Hepatocyte (in vitro differentiated cells): ENCODE measurements at regions not wholly inside any gene's neighbourhood (a gene's known extent, or its start where the extent isn't known, plus 50 kb on each side); places are given as distances from the start of the nearest gene placed in this dataset.

Experiments used
- DNase-seq: peaks from one replicate; pipeline ENCODE4 v3.0.0-alpha.2; 2016; ENCODE audit warnings: low spot score
- H2AFZ ChIP-seq: fragments of 200-600 bp; sonication (generic); 2 replicates; pipeline ENCODE4 v1.6.0; 2016; ENCODE audit warnings: antibody characterized with exemption, mild to moderate bottlenecking
- H3K27ac ChIP-seq: fragments of 200-600 bp; sonication (generic); 2 replicates; pipeline ENCODE4 v1.5.1; 2016; ENCODE audit warnings: mild to moderate bottlenecking
- H3K27me3 ChIP-seq: fragments of 200-600 bp; sonication (generic); 2 replicates; pipeline ENCODE4 v1.6.1; 2016
- H3K36me3 ChIP-seq: fragments of 200-600 bp; sonication (generic); replicated peaks from 2 replicates; pipeline ENCODE4 v1.5.1; 2016; ENCODE audit warnings: low read depth; ENCODE audit not compliant: insufficient read depth
- H3K4me1 ChIP-seq: fragments of 200-600 bp; sonication (generic); 2 replicates; pipeline ENCODE4 v1.5.1; 2016; ENCODE audit warnings: mild to moderate bottlenecking, moderate library complexity; ENCODE audit not compliant: insufficient read depth
- H3K4me2 ChIP-seq: fragments of 200-600 bp; sonication (generic); 2 replicates; pipeline ENCODE4 v1.6.0; 2016
- H3K4me3 ChIP-seq: fragments of 200-600 bp; sonication (generic); 2 replicates; pipeline ENCODE4 v1.5.1; 2016; ENCODE audit warnings: mild to moderate bottlenecking
- H3K79me2 ChIP-seq: fragments of 200-600 bp; sonication (generic); 2 replicates; pipeline ENCODE4 v1.6.0; 2017; ENCODE audit warnings: mild to moderate bottlenecking
- H3K9me2 ChIP-seq: fragments of 200-600 bp; sonication (generic); replicated peaks from 2 replicates; pipeline ENCODE4 v1.6.0; 2017; ENCODE audit warnings: mild to moderate bottlenecking; ENCODE audit not compliant: insufficient read depth
- H3K9me3 ChIP-seq: fragments of 200-600 bp; sonication (generic); 2 replicates; pipeline ENCODE4 v1.5.1; 2016; ENCODE audit warnings: low read depth, mild to moderate bottlenecking
- H4K20me1 ChIP-seq: fragments of 200-600 bp; sonication (generic); 2 replicates; pipeline ENCODE4 v1.6.0; 2016; ENCODE audit warnings: mild to moderate bottlenecking; ENCODE audit not compliant: insufficient read depth, poor library complexity, severe bottlenecking
- EZH2 ChIP-seq: fragments of 200-600 bp; sonication (generic); IDR thresholded peaks from 2 replicates; pipeline ENCODE4 v1.6.1; 2016; ENCODE audit warnings: antibody characterized with exemption, mild to moderate bottlenecking, borderline replicate concordance
- EZH2phosphoT487 ChIP-seq: fragments of 200-600 bp; sonication (generic); IDR thresholded peaks from one replicate; pipeline ENCODE4 v1.6.1; 2018; ENCODE audit warnings: antibody characterized with exemption, mild to moderate bottlenecking, low read depth, moderate library complexity; ENCODE audit not compliant: unreplicated experiment, severe bottlenecking
- WGBS: methylation state at CpG from one replicate; pipeline ENCODE4 v1.1.6; 2016; ENCODE audit warnings: low lambda C conversion rate; ENCODE audit errors: missing lambda C conversion rate; 5-methylcytosine and 5-hydroxymethylcytosine counted together
- TF ChIP-seq, protein P1 (sequence below): fragments of 200-600 bp; sonication (generic); IDR thresholded peaks from 2 replicates; pipeline ENCODE4 v1.5.1; 2016; ENCODE audit warnings: antibody characterized with exemption, mild to moderate bottlenecking; ENCODE audit not compliant: poor library complexity

DNA sequence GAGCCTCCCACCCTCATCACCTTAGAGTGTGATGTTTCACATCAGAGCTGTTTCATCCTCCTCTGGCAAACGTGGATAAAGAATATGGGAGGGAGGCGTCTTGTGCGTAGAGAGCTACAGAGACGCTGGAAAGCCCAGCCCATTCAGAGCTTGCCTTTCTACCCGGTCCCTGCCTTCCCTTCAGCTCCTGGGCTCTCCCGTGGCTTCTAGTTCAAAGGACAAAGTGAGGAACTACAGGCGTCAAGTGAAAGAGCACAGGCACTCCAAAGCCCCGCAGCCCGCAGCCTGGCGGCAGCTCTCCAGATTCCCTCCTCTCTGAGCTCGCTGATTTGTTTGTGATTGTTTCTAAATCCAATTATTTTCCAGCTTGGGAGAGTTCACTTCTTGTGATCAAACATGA is 197.1 kb upstream of the IGF1R start:
- H3K4me3 ChIP-seq = no peak overlapping the region
- H3K36me3 ChIP-seq = no peaks in the 10 kb centered on the region
- no peaks in the 10 kb centered on the region for H3K79me2 ChIP-seq
- H3K4me1 ChIP-seq = no peaks in the 10 kb centered on the region
- no peaks in the 10 kb centered on the region for H3K27me3 ChIP-seq
- no peaks in the 10 kb centered on the region for H4K20me1 ChIP-seq
- WGBS = 65% methylated on average over 11 of the region's 11 CpGs
- TF ChIP-seq EZH2phosphoT487 = no peak
- no peak for TF ChIP-seq EZH2
- TF ChIP-seq, protein P1, sequence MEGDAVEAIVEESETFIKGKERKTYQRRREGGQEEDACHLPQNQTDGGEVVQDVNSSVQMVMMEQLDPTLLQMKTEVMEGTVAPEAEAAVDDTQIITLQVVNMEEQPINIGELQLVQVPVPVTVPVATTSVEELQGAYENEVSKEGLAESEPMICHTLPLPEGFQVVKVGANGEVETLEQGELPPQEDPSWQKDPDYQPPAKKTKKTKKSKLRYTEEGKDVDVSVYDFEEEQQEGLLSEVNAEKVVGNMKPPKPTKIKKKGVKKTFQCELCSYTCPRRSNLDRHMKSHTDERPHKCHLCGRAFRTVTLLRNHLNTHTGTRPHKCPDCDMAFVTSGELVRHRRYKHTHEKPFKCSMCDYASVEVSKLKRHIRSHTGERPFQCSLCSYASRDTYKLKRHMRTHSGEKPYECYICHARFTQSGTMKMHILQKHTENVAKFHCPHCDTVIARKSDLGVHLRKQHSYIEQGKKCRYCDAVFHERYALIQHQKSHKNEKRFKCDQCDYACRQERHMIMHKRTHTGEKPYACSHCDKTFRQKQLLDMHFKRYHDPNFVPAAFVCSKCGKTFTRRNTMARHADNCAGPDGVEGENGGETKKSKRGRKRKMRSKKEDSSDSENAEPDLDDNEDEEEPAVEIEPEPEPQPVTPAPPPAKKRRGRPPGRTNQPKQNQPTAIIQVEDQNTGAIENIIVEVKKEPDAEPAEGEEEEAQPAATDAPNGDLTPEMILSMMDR = no peak
- no peak overlapping the region for H3K27ac ChIP-seq
- no peak for DNase-seq
- H2AFZ ChIP-seq = no peak overlapping the region
- no peak overlapping the region for H3K4me2 ChIP-seq
- no peaks in the 10 kb centered on the region for H3K9me2 ChIP-seq
- H3K9me3 ChIP-seq = no peaks in the 10 kb centered on the region

DNA sequence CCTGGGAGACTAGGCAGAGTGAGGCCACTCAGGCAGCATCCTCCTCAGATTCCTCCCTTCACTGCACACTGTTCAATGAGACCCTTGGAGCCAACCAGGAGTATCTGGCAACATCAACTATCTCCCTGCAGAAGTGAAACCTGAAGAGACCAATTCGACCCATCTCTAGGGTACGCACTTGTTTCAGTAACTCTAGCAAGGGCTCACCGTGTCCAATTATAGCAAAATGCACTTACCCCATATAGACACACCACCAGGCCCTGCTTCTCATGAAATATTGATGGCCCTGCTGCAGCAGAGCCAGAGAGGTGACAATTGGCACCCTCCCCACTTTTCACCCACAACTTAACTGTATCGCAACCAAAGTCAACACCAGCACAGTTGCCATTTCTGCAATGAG is 196.1 kb upstream of the IGF1R start:
- H4K20me1 ChIP-seq = no peaks in the 10 kb centered on the region
- H3K27me3 ChIP-seq = no peaks in the 10 kb centered on the region
- no peaks in the 10 kb centered on the region for H3K79me2 ChIP-seq
- H3K9me3 ChIP-seq = no peaks in the 10 kb centered on the region
- H3K36me3 ChIP-seq = no peaks in the 10 kb centered on the region
- H3K9me2 ChIP-seq = no peaks in the 10 kb centered on the region
- no peak overlapping the region for H3K27ac ChIP-seq
- no peak for DNase-seq
- H3K4me1 ChIP-seq = no peaks in the 10 kb centered on the region
- H2AFZ ChIP-seq = no peak overlapping the region
- WGBS = 97% methylated on average over 4 of the region's 4 CpGs
- H3K4me2 ChIP-seq = no peak overlapping the region
- TF ChIP-seq, protein P1 = no peak
- TF ChIP-seq EZH2phosphoT487 = no peak
- no peak for TF ChIP-seq EZH2
- H3K4me3 ChIP-seq = no peak overlapping the region

DNA sequence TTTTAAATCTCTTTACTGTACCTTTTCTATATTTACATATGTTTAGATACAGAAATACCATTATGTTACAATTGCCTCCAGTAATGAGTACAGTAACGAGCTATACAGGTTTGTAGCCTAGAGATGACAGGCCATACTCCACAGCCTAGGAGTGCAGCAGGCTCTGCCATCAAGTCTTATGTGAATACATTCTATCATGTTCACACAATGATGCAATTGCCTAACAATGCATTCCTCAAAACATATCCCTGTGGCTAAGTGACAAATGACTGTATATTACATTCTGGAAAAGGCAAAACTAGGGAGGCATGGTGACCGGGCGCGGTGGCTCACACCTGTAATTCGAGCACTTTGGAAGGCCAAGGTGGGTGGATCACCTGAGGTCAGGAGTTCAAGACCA is 192.4 kb upstream of the IGF1R start:
- Histone ChIP-seq H3K27ac (no peak overlapping the region), H3K27me3 (peaks cover 6% of the 10 kb centered on the region)
- TF ChIP-seq, protein P1 = no peak
- TF ChIP-seq EZH2 (no peak), EZH2phosphoT487 (no peak)

DNA sequence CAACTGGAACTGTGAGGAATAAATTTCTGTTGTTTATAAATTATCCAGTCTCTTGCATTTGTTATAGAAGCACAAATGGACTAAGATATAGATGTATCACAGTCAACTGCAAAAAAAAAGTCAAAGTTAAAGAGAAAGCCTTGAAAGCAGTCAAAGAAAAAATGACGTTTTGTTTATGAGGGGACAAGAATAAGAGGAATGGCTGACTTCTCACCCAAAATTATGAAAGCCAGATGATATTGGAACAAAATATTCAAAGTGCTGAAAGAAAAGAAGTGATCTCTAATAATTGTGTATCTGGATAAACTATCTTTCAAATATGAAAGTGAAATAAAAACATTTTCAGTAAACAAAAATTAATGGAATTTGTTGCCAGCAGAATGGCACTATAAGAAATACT is 171.8 kb upstream of the IGF1R start:
- Histone ChIP-seq H3K27ac (no peak overlapping the region), H3K4me2 (no peak overlapping the region), H3K36me3 (no peaks in the 10 kb centered on the region), H2AFZ (no peak overlapping the region), H3K4me1 (no peaks in the 10 kb centered on the region), H3K4me3 (no peak overlapping the region), H3K79me2 (no peaks in the 10 kb centered on the region), H3K27me3 (no peaks in the 10 kb centered on the region), H3K9me2 (no peaks in the 10 kb centered on the region), H3K9me3 (peaks cover 4% of the 10 kb centered on the region), H4K20me1 (no peaks in the 10 kb centered on the region)
- no peak for TF ChIP-seq EZH2phosphoT487
- TF ChIP-seq, protein P1 = no peak
- no peak for TF ChIP-seq EZH2
- 81% methylated on average over 1 of the region's 1 CpG for WGBS
- no peak for DNase-seq

More for the DNA sequence above, 192.4 kb upstream of the IGF1R start:
- Histone ChIP-seq H3K79me2 (no peaks in the 10 kb centered on the region), H3K9me3 (no peaks in the 10 kb centered on the region), H2AFZ (no peak overlapping the region), H3K4me2 (no peak overlapping the region), H3K4me1 (no peaks in the 10 kb centered on the region), H3K9me2 (no peaks in the 10 kb centered on the region), H3K4me3 (no peak overlapping the region), H3K36me3 (no peaks in the 10 kb centered on the region), H4K20me1 (no peaks in the 10 kb centered on the region)
- 89% methylated on average over 5 of the region's 5 CpGs for WGBS
- DNase-seq = no peak
